ENCODE measurements at regions not wholly inside any gene's neighbourhood (a gene's known extent, or its start where the extent isn't known, plus 50 kb on each side); places are given as distances from the start of the nearest gene placed in this dataset.

GRCh38 chr4:178577933-178578332 lies 1135.7 kb upstream of the AGA start:
- no peak overlapping the region for H3K9ac ChIP-seq (ENCODE audit: low read depth in 1 of 2, low read length in 2 of 2)
- no peaks in the 10 kb centered on the region for H3K36me3 ChIP-seq (ENCODE audit: control insufficient read depth in 1 of 2, insufficient read depth in 2 of 2, low read length in 2 of 2)
- peaks cover 0 to 6% of the 10 kb centered on the region in 2 donors for H3K9me3 ChIP-seq (ENCODE audit: control insufficient read depth in 1 of 2, low read length in 2 of 2)
- no peaks in the 10 kb centered on the region for H3K27me3 ChIP-seq (ENCODE audit: control insufficient read depth in 1 of 2, insufficient read depth in 2 of 2, low read length in 2 of 2)
- H3K27ac ChIP-seq (ENCODE audit: low read depth, low read length), result no peak overlapping the region
- no peak overlapping the region for H3K4me3 ChIP-seq (ENCODE audit: low read depth in 1 of 2, low read length in 2 of 2)
- H3K4me1 ChIP-seq (ENCODE audit: control insufficient read depth in 1 of 2, insufficient read depth in 2 of 2, low read length in 2 of 2), result no peaks in the 10 kb centered on the region

GRCh38 chr4:178595500-178596138 lies 1153.4 kb upstream of the AGA start:
- no peaks in the 10 kb centered on the region for H3K27me3 ChIP-seq (ENCODE audit: control insufficient read depth in 1 of 2, insufficient read depth in 2 of 2, low read length in 2 of 2)
- H3K9ac ChIP-seq (ENCODE audit: low read depth in 1 of 2, low read length in 2 of 2), result no peak overlapping the region
- no peaks in the 10 kb centered on the region for H3K36me3 ChIP-seq (ENCODE audit: control insufficient read depth in 1 of 2, insufficient read depth in 2 of 2, low read length in 2 of 2)
- no peak overlapping the region for H3K27ac ChIP-seq (ENCODE audit: low read depth, low read length)
- peaks cover 7 to 21% of the 10 kb centered on the region in 2 donors for H3K9me3 ChIP-seq (ENCODE audit: control insufficient read depth in 1 of 2, low read length in 2 of 2)
- H3K4me1 ChIP-seq (ENCODE audit: control insufficient read depth in 1 of 2, insufficient read depth in 2 of 2, low read length in 2 of 2), result no peaks in the 10 kb centered on the region
- H3K4me3 ChIP-seq (ENCODE audit: low read depth in 1 of 2, low read length in 2 of 2), result no peak overlapping the region

DNA sequence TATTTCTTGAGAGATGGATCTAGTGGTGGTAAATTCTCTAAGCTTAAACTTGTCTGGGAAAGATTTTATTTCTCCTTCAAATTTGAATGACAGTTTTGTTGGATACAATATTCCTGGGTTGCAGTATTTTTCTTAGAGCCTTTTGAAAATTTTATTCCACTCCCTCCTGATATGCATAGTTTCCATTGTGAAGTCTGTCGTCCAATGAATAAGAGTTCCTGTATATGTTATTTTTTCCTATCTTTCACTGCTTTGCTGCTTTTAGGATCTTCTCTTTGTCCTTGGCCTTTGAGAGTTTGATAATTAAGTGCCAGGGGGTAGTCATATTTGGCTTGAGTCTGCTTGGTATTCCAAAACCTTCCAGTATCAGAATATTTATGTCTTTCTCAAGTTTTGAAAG lies 1156.4 kb upstream of the AGA start:
- Histone ChIP-seq H3K36me3 (ENCODE audit: control insufficient read depth in 1 of 2, insufficient read depth in 2 of 2, low read length in 2 of 2) (no peaks in the 10 kb centered on the region), H3K9me3 (ENCODE audit: control insufficient read depth in 1 of 2, low read length in 2 of 2) (peaks cover 7 to 22% of the 10 kb centered on the region in 2 donors), H3K27me3 (ENCODE audit: control insufficient read depth in 1 of 2, insufficient read depth in 2 of 2, low read length in 2 of 2) (no peaks in the 10 kb centered on the region), H3K4me3 (ENCODE audit: low read depth in 1 of 2, low read length in 2 of 2) (no peak overlapping the region), H3K4me1 (ENCODE audit: control insufficient read depth in 1 of 2, insufficient read depth in 2 of 2, low read length in 2 of 2) (no peaks in the 10 kb centered on the region), H3K27ac (ENCODE audit: low read depth, low read length) (no peak overlapping the region), H3K9ac (ENCODE audit: low read depth in 1 of 2, low read length in 2 of 2) (no peak overlapping the region)

- Histone ChIP-seq H3K36me3 (ENCODE audit: control insufficient read depth in 1 of 2, insufficient read depth in 2 of 2, low read length in 2 of 2) (no peaks in the 10 kb centered on the region), H3K9ac (ENCODE audit: low read depth in 1 of 2, low read length in 2 of 2) (no peak overlapping the region), H3K9me3 (ENCODE audit: control insufficient read depth in 1 of 2, low read length in 2 of 2) (peaks cover 7 to 22% of the 10 kb centered on the region in 2 donors), H3K27me3 (ENCODE audit: control insufficient read depth in 1 of 2, insufficient read depth in 2 of 2, low read length in 2 of 2) (no peaks in the 10 kb centered on the region), H3K4me1 (ENCODE audit: control insufficient read depth in 1 of 2, insufficient read depth in 2 of 2, low read length in 2 of 2) (no peaks in the 10 kb centered on the region), H3K4me3 (ENCODE audit: low read depth in 1 of 2, low read length in 2 of 2) (no peak overlapping the region), H3K27ac (ENCODE audit: low read depth, low read length) (no peak overlapping the region)
These were observed 1157.3 kb upstream of the AGA start for GRCh38 chr4:178599521-178599920.

GRCh38 chr4:178602833-178603232 lies 1160.6 kb upstream of the AGA start:
- Histone ChIP-seq H3K9me3 (ENCODE audit: control insufficient read depth in 1 of 2, low read length in 2 of 2) (peaks cover 7 to 22% of the 10 kb centered on the region in 2 donors), H3K4me1 (ENCODE audit: control insufficient read depth in 1 of 2, insufficient read depth in 2 of 2, low read length in 2 of 2) (no peaks in the 10 kb centered on the region), H3K4me3 (ENCODE audit: low read depth in 1 of 2, low read length in 2 of 2) (no peak overlapping the region), H3K27me3 (ENCODE audit: control insufficient read depth in 1 of 2, insufficient read depth in 2 of 2, low read length in 2 of 2) (no peaks in the 10 kb centered on the region), H3K27ac (ENCODE audit: low read depth, low read length) (no peak overlapping the region), H3K36me3 (ENCODE audit: control insufficient read depth in 1 of 2, insufficient read depth in 2 of 2, low read length in 2 of 2) (no peaks in the 10 kb centered on the region), H3K9ac (ENCODE audit: low read depth in 1 of 2, low read length in 2 of 2) (no peak overlapping the region)

GRCh38 chr4:178611062-178611461 lies 1168.8 kb upstream of the AGA start:
- H3K9me3 ChIP-seq (ENCODE audit: control insufficient read depth in 1 of 2, low read length in 2 of 2), result peaks cover 0 to 7% of the 10 kb centered on the region in 2 donors
- no peak overlapping the region for H3K4me3 ChIP-seq (ENCODE audit: low read depth in 1 of 2, low read length in 2 of 2)

DNA sequence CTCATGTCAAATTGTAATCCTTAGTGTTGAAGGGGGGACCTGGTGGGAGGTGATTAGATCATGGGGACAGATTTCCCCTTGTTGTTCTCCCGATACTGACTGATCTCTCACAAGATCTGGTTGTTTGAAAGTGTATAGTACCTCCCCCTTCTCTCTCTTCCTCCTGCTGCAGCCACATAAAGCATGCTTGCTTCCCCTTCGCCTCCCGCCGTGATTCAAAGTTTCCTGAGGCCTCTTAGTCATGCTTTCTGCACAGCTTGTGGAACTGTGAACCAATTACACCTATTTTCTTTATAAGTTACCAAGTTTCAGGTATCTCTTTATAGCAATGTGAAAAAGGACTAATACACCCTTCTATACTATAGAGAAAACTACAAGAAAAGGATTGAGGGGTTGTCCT lies 1170.5 kb upstream of the AGA start:
- no peak overlapping the region for H3K4me3 ChIP-seq (ENCODE audit: low read depth in 1 of 2, low read length in 2 of 2)
- no peaks in the 10 kb centered on the region for H3K27me3 ChIP-seq (ENCODE audit: control insufficient read depth in 1 of 2, insufficient read depth in 2 of 2, low read length in 2 of 2)
- no peaks in the 10 kb centered on the region for H3K4me1 ChIP-seq (ENCODE audit: control insufficient read depth in 1 of 2, insufficient read depth in 2 of 2, low read length in 2 of 2)
- no peaks in the 10 kb centered on the region for H3K36me3 ChIP-seq (ENCODE audit: control insufficient read depth in 1 of 2, insufficient read depth in 2 of 2, low read length in 2 of 2)
- no peak overlapping the region for H3K27ac ChIP-seq (ENCODE audit: low read depth, low read length)
- H3K9me3 ChIP-seq (ENCODE audit: control insufficient read depth in 1 of 2, low read length in 2 of 2), result peaks cover 0 to 7% of the 10 kb centered on the region in 2 donors
- no peak overlapping the region for H3K9ac ChIP-seq (ENCODE audit: low read depth in 1 of 2, low read length in 2 of 2)

More at GRCh38 chr4:178611062-178611461, 1168.8 kb upstream of the AGA start:
- H3K9ac ChIP-seq (ENCODE audit: low read depth in 1 of 2, low read length in 2 of 2), result no peak overlapping the region
- no peaks in the 10 kb centered on the region for H3K27me3 ChIP-seq (ENCODE audit: control insufficient read depth in 1 of 2, insufficient read depth in 2 of 2, low read length in 2 of 2)
- H3K27ac ChIP-seq (ENCODE audit: low read depth, low read length), result no peak overlapping the region
- H3K4me1 ChIP-seq (ENCODE audit: control insufficient read depth in 1 of 2, insufficient read depth in 2 of 2, low read length in 2 of 2), result no peaks in the 10 kb centered on the region
- no peaks in the 10 kb centered on the region for H3K36me3 ChIP-seq (ENCODE audit: control insufficient read depth in 1 of 2, insufficient read depth in 2 of 2, low read length in 2 of 2)

GRCh38 chr4:178632415-178632814 lies 1190.2 kb upstream of the AGA start:
- Histone ChIP-seq H3K27ac (ENCODE audit: low read depth, low read length) (no peak overlapping the region), H3K9me3 (ENCODE audit: control insufficient read depth in 1 of 2, low read length in 2 of 2) (peaks cover 0 to 6% of the 10 kb centered on the region in 2 donors), H3K4me1 (ENCODE audit: control insufficient read depth in 1 of 2, insufficient read depth in 2 of 2, low read length in 2 of 2) (no peaks in the 10 kb centered on the region), H3K9ac (ENCODE audit: low read depth in 1 of 2, low read length in 2 of 2) (no peak overlapping the region), H3K4me3 (ENCODE audit: low read depth in 1 of 2, low read length in 2 of 2) (no peak overlapping the region), H3K36me3 (ENCODE audit: control insufficient read depth in 1 of 2, insufficient read depth in 2 of 2, low read length in 2 of 2) (no peaks in the 10 kb centered on the region), H3K27me3 (ENCODE audit: control insufficient read depth in 1 of 2, insufficient read depth in 2 of 2, low read length in 2 of 2) (no peaks in the 10 kb centered on the region)

GRCh38 chr4:178633263-178633662 lies 1191.0 kb upstream of the AGA start:
- Histone ChIP-seq H3K9me3 (ENCODE audit: control insufficient read depth in 1 of 2, low read length in 2 of 2) (peaks cover 0 to 5% of the 10 kb centered on the region in 2 donors), H3K4me3 (ENCODE audit: low read depth in 1 of 2, low read length in 2 of 2) (no peak overlapping the region), H3K36me3 (ENCODE audit: control insufficient read depth in 1 of 2, insufficient read depth in 2 of 2, low read length in 2 of 2) (no peaks in the 10 kb centered on the region), H3K9ac (ENCODE audit: low read depth in 1 of 2, low read length in 2 of 2) (no peak overlapping the region), H3K4me1 (ENCODE audit: control insufficient read depth in 1 of 2, insufficient read depth in 2 of 2, low read length in 2 of 2) (no peaks in the 10 kb centered on the region), H3K27ac (ENCODE audit: low read depth, low read length) (no peak overlapping the region), H3K27me3 (ENCODE audit: control insufficient read depth in 1 of 2, insufficient read depth in 2 of 2, low read length in 2 of 2) (no peaks in the 10 kb centered on the region)

DNA sequence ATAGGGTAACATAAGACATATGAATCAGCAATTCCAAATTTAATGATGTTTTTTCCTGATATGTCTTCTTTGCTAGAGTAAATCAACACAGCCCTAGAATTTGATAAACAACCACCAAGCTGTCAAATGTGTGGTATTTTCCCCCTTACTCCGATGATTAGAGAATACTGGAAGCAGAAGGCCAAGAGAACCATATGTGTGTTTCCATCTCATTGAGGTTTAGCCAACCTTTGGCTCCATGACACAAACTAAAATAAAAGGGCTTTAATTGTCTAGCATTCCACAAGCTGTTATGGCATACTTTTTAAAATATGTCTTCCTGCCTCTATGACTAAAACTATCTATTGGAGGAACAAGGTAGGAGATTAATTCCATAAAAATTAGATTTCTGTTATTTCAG lies 1222.4 kb upstream of the AGA start:
- Histone ChIP-seq H3K9me3 (ENCODE audit: control insufficient read depth in 1 of 2, low read length in 2 of 2) (peaks cover 0 to 13% of the 10 kb centered on the region in 2 donors), H3K27me3 (ENCODE audit: control insufficient read depth in 1 of 2, insufficient read depth in 2 of 2, low read length in 2 of 2) (no peaks in the 10 kb centered on the region), H3K4me1 (ENCODE audit: control insufficient read depth in 1 of 2, insufficient read depth in 2 of 2, low read length in 2 of 2) (no peaks in the 10 kb centered on the region), H3K9ac (ENCODE audit: low read depth in 1 of 2, low read length in 2 of 2) (no peak overlapping the region), H3K36me3 (ENCODE audit: control insufficient read depth in 1 of 2, insufficient read depth in 2 of 2, low read length in 2 of 2) (no peaks in the 10 kb centered on the region), H3K4me3 (ENCODE audit: low read depth in 1 of 2, low read length in 2 of 2) (no peak overlapping the region), H3K27ac (ENCODE audit: low read depth, low read length) (no peak overlapping the region)
